ENCODE measurements at regions not wholly inside any gene's neighbourhood (a gene's known extent, or its start where the extent isn't known, plus 50 kb on each side); places are given as distances from the start of the nearest gene placed in this dataset.

- TF ChIP-seq CEBPB (IDR thresholded peaks at IDR 0.05) (no peak), YY1 (IDR thresholded peaks at IDR 0.05; ENCODE audit: low read depth) (no peak), RAD21 (IDR thresholded peaks at IDR 0.05; ENCODE audit: low read depth) (no peak), TAF1 (IDR thresholded peaks at IDR 0.05; ENCODE audit: low read depth) (no peak), EP300 (IDR thresholded peaks at IDR 0.05; ENCODE audit: borderline replicate concordance) (no peak), REST (IDR thresholded peaks at IDR 0.05; ENCODE audit: low read depth) (no peak)
Measured at GRCh38 chr17:53646835-53647234, 175.9 kb upstream of the KIF2B start.

Measured in Ishikawa (cell line).